Nephron progenitor cell (in vitro differentiated cells): ENCODE measurements at regions not wholly inside any gene's neighbourhood (a gene's known extent, or its start where the extent isn't known, plus 50 kb on each side); places are given as distances from the start of the nearest gene placed in this dataset.

Experiments
- DNase-seq: peaks from one replicate; pipeline ENCODE4 v3.0.0; 2021
- H3K27ac Mint-ChIP-seq: 2 replicates; pipeline ENCODE4 v1.8.0; 2021; ENCODE audit warnings: mild to moderate bottlenecking, moderate library complexity, mixed read lengths
- H3K27me3 Mint-ChIP-seq: 2 replicates; pipeline ENCODE4 v1.8.0; 2021; ENCODE audit warnings: mild to moderate bottlenecking, low read depth, mixed read lengths; ENCODE audit not compliant: poor library complexity
- H3K36me3 Mint-ChIP-seq: 2 replicates; pipeline ENCODE4 v1.8.0; 2021; ENCODE audit warnings: low read depth, mixed read lengths
- H3K4me1 Mint-ChIP-seq: 2 replicates; pipeline ENCODE4 v1.8.0; 2021; ENCODE audit warnings: mixed read lengths
- H3K4me3 Mint-ChIP-seq: 2 replicates; pipeline ENCODE4 v1.8.0; 2021; ENCODE audit warnings: mild to moderate bottlenecking, moderate library complexity, mixed read lengths
- H3K9me3 Mint-ChIP-seq: 2 replicates; pipeline ENCODE4 v1.8.0; 2021; ENCODE audit warnings: mild to moderate bottlenecking, moderate library complexity, mixed read lengths
- CTCF ChIP-seq: fragments of 200-600 bp; sonication (generic); IDR thresholded peaks from 2 replicates; pipeline ENCODE4 v1.5.0; 2021; ENCODE audit warnings: antibody characterized with exemption

- H3K9me3 Mint-ChIP-seq: no peaks in the 10 kb centered on the region
- DNase-seq: peak; percentile 16
- H3K27me3 Mint-ChIP-seq: peaks cover 13% of the 10 kb centered on the region
- no peak overlapping the region for H3K4me3 Mint-ChIP-seq
- H3K27ac Mint-ChIP-seq: no peak overlapping the region
- peaks cover 40% of the 10 kb centered on the region for H3K4me1 Mint-ChIP-seq
- TF ChIP-seq CTCF: peak; percentile 43
- H3K36me3 Mint-ChIP-seq: no peaks in the 10 kb centered on the region
Observed at GRCh38 chr11:15852179-15852578, 504.2 kb downstream of the SOX6 start.

- H3K4me3 Mint-ChIP-seq: no peak overlapping the region
- peaks cover 15% of the 10 kb centered on the region for H3K27me3 Mint-ChIP-seq
- peaks cover 35% of the 10 kb centered on the region for H3K4me1 Mint-ChIP-seq
- DNase-seq: no peak
- H3K36me3 Mint-ChIP-seq: no peaks in the 10 kb centered on the region
- TF ChIP-seq CTCF: no peak
- H3K27ac Mint-ChIP-seq: no peak overlapping the region
- no peaks in the 10 kb centered on the region for H3K9me3 Mint-ChIP-seq
Observed at GRCh38 chr11:15854245-15854644, 502.1 kb downstream of the SOX6 start.

GRCh38 chr11:15858881-15859280, 497.5 kb downstream of the SOX6 start:
- DNase-seq: no peak
- Mint-ChIP-seq H3K9me3 (no peaks in the 10 kb centered on the region), H3K4me1 (peaks cover 25% of the 10 kb centered on the region), H3K36me3 (no peaks in the 10 kb centered on the region), H3K27ac (no peak overlapping the region), H3K4me3 (no peak overlapping the region), H3K27me3 (peaks cover 18% of the 10 kb centered on the region)
- no peak for TF ChIP-seq CTCF

GRCh38 chr11:15859411-15859810, 496.9 kb downstream of the SOX6 start:
- H3K4me1 Mint-ChIP-seq: peaks cover 31% of the 10 kb centered on the region
- TF ChIP-seq CTCF: no peak
- peaks cover 15% of the 10 kb centered on the region for H3K27me3 Mint-ChIP-seq
- H3K4me3 Mint-ChIP-seq: no peak overlapping the region
- DNase-seq: no peak
- no peaks in the 10 kb centered on the region for H3K9me3 Mint-ChIP-seq
- H3K27ac Mint-ChIP-seq: no peak overlapping the region
- no peaks in the 10 kb centered on the region for H3K36me3 Mint-ChIP-seq

GRCh38 chr11:15861256-15861655, 495.1 kb downstream of the SOX6 start:
- TF ChIP-seq CTCF: no peak

GRCh38 chr11:15863411-15863810, 492.9 kb downstream of the SOX6 start:
- H3K4me3 Mint-ChIP-seq: no peak overlapping the region
- no peak for DNase-seq
- H3K27ac Mint-ChIP-seq: no peak overlapping the region
- TF ChIP-seq CTCF: no peak
- H3K27me3 Mint-ChIP-seq: peaks cover 5% of the 10 kb centered on the region
- peaks cover 34% of the 10 kb centered on the region for H3K4me1 Mint-ChIP-seq
- H3K9me3 Mint-ChIP-seq: peaks cover 5% of the 10 kb centered on the region
- no peaks in the 10 kb centered on the region for H3K36me3 Mint-ChIP-seq

More at GRCh38 chr11:15861256-15861655, 495.1 kb downstream of the SOX6 start:
- Mint-ChIP-seq H3K9me3 (peaks cover under 1% of the 10 kb centered on the region), H3K27ac (peak overlapping the region; percentile 8), H3K4me1 (peaks cover 34% of the 10 kb centered on the region), H3K27me3 (peaks cover 7% of the 10 kb centered on the region), H3K36me3 (no peaks in the 10 kb centered on the region), H3K4me3 (no peak overlapping the region)
- DNase-seq: no peak
